K562 (cell line): ENCODE measurements at regions not wholly inside any gene's neighbourhood (a gene's known extent, or its start where the extent isn't known, plus 50 kb on each side); places are given as distances from the start of the nearest gene placed in this dataset.

Source experiments
- ATAC-seq: fragments of 200-7000 bp; cut with Tn5 transposase; 3 replicates; pipeline ENCODE4 v1.9.1; 2020; ENCODE audit warnings: moderate library complexity
- BruUV-seq: library from RNA; stranded (reverse); fragments of 400-500 nt; replicated peaks from 2 replicates; lab custom pipeline; 2021; lab: Mats Ljungman, UMichigan
- CTCF ChIA-PET: fragments of 300-600 bp; formaldehyde crosslinking; extraction: SDS; loops from one replicate; lab custom pipeline; 2021; ENCODE audit warnings: low intra/inter-chr PET ratio; lab: Yijun Ruan, JAX
- POLR2A ChIA-PET: fragments of 300-600, 350-650 bp; sonication (Branson Sonifier 250); formaldehyde crosslinking; extraction: SDS; loops from one replicate; lab custom pipeline; 2021; ENCODE audit warnings: antibody characterized with exemption, inconsistent platforms; lab: Yijun Ruan, JAX
- DNase-seq, 4 experiments: peaks; one replicate each; pipeline versions ENCODE4 v3.0.0 to v3.0.0-alpha.2; 2011 to 2018; ENCODE audit warnings: low spot score in 3 of 4, mixed read lengths in 3 of 4; ENCODE audit errors: extremely low read depth in 1 of 4
- FAIRE-seq: peaks from 2 replicates; lab custom pipeline; 2011; peaks lifted over from hg19 to GRCh38; lab: Jason Lieb, UNC
- H2AFZ ChIP-seq: 2 replicates; pipeline ENCODE4 v1.6.0; 2011; ENCODE audit warnings: low read depth, low read length, control low read depth, inconsistent platforms
- H3K27ac ChIP-seq: fragments of 200-600 bp; 3 replicates; pipeline ENCODE4 v1.8.0; 2011; ENCODE audit warnings: low read depth, mild to moderate bottlenecking, control low read depth, inconsistent platforms, low read length, moderate library complexity, mixed read lengths; ENCODE audit errors: extremely low read depth
- H3K27me3 ChIP-seq, 2 experiments: fragments of 300-600 bp in 1 of 2; 2 replicates in 1 of 2; 3 replicates in 1 of 2; pipeline versions ENCODE4 v1.6.0 to v1.8.0; 2011; ENCODE audit warnings: inconsistent platforms in 2 of 2, low read length in 2 of 2, mild to moderate bottlenecking in 1 of 2, mixed read lengths in 1 of 2, moderate library complexity in 1 of 2; ENCODE audit not compliant: control insufficient read depth in 2 of 2, insufficient read depth in 2 of 2
- H3K36me3 ChIP-seq: fragments of 300-600 bp; 3 replicates; pipeline ENCODE4 v1.8.0; 2011; ENCODE audit warnings: mild to moderate bottlenecking, low read length, inconsistent platforms; ENCODE audit not compliant: control insufficient read depth, insufficient read depth
- H3K4me1 ChIP-seq, 2 experiments: fragments of 200-600 bp in 1 of 2; replicated peaks in 1 of 2; 2 replicates in 1 of 2; 3 replicates in 1 of 2; pipeline versions ENCODE4 v1.5.1 to v1.8.0; 2011; ENCODE audit warnings: inconsistent platforms in 2 of 2, low read length in 2 of 2, mild to moderate bottlenecking in 1 of 2, mixed read lengths in 1 of 2, moderate library complexity in 1 of 2; ENCODE audit not compliant: control insufficient read depth in 2 of 2, insufficient read depth in 2 of 2
- H3K4me2 ChIP-seq: 2 replicates; pipeline ENCODE4 v1.6.1; 2011; ENCODE audit warnings: low read length, control low read depth, inconsistent platforms, mixed read lengths; ENCODE audit not compliant: insufficient read depth
- H3K4me3 ChIP-seq: fragments of 200-600 bp; sonication (generic), shearing (Covaris generic); 2 replicates; pipeline ENCODE4 v1.5.1; 2016; ENCODE audit warnings: control low read depth, inconsistent platforms
- H3K79me2 ChIP-seq: fragments of 200-600 bp; 3 replicates; pipeline ENCODE4 v1.8.0; 2011; ENCODE audit warnings: low read length, inconsistent platforms; ENCODE audit not compliant: control insufficient read depth, insufficient read depth
- H3K9ac ChIP-seq, 2 experiments: 2 replicates each; pipeline versions ENCODE4 v1.6.0 to v1.6.1; 2011; ENCODE audit warnings: low read depth in 2 of 2, low read length in 2 of 2, control low read depth in 1 of 2, inconsistent platforms in 1 of 2, mild to moderate bottlenecking in 1 of 2, mixed read lengths in 1 of 2; ENCODE audit not compliant: insufficient read depth in 1 of 2
- H3K9me1 ChIP-seq: one replicate; pipeline ENCODE4 v1.6.0; 2011; ENCODE audit warnings: inconsistent platforms, mild to moderate bottlenecking, low read length, moderate library complexity; ENCODE audit not compliant: control insufficient read depth, insufficient read depth
- H3K9me3 ChIP-seq: replicated peaks from 2 replicates; pipeline ENCODE4 v1.5.1; 2011; ENCODE audit warnings: low read depth, low read length, inconsistent platforms; ENCODE audit not compliant: control insufficient read depth, insufficient read depth
- H4K20me1 ChIP-seq: replicated peaks from 2 replicates; pipeline ENCODE4 v1.6.1; 2011; ENCODE audit warnings: low read length, inconsistent platforms, mixed read lengths; ENCODE audit not compliant: control insufficient read depth, insufficient read depth
- ESRRB ChIP-seq: fragments of 250-450 bp; sonication (Bioruptor Pico); IDR thresholded peaks from 2 replicates; pipeline ENCODE4 v1.5.0; 2020; ENCODE audit warnings: mild to moderate bottlenecking, moderate library complexity, borderline replicate concordance
- GABPA ChIP-seq: fragments of 200-800 bp; sonication (Bioruptor generic); conservative IDR thresholded peaks from 2 replicates; pipeline ENCODE4 v1.6.1; 2016; ENCODE audit warnings: low read depth, missing genetic modification characterization, missing compliant biosample characterization
- HCFC1 ChIP-seq: IDR thresholded peaks from 2 replicates; pipeline ENCODE4 v1.6.1; 2012; ENCODE audit warnings: low read depth, low read length, improper control_type of control experiment
- ID3 ChIP-seq, 2 experiments: fragments of 250-450 bp in 1 of 2; fragments of 450-650 bp in 1 of 2; sonication (Bioruptor Pico) in 1 of 2; IDR thresholded peaks; 2 replicates each; pipeline versions ENCODE4 v1.6.1 to v1.8.0; 2016 to 2021; ENCODE audit warnings: mild to moderate bottlenecking in 2 of 2, moderate library complexity in 2 of 2, missing compliant biosample characterization in 1 of 2, missing genetic modification characterization in 1 of 2
- MTA1 ChIP-seq: fragments of 450-650 bp; IDR thresholded peaks from 2 replicates; pipeline ENCODE4 v1.6.1; 2017; ENCODE audit warnings: borderline replicate concordance
- POU5F1 ChIP-seq: fragments of 150-350 bp; IDR thresholded peaks from 2 replicates; pipeline ENCODE4 v1.6.1; 2014; ENCODE audit warnings: borderline replicate concordance, low read length, low read depth, mild to moderate bottlenecking; ENCODE audit not compliant: partially characterized antibody
- PPARD ChIP-seq: fragments of 250-450 bp; sonication (Bioruptor Pico); IDR thresholded peaks from 2 replicates; pipeline ENCODE4 v1.8.0; 2022; ENCODE audit warnings: inconsistent platforms, mild to moderate bottlenecking, moderate library complexity
- PRDM10 ChIP-seq: fragments of 450-650 bp; IDR thresholded peaks from 2 replicates; pipeline ENCODE4 v1.6.1; 2018; ENCODE audit not compliant: partially characterized antibody
- TCF3 ChIP-seq: sonication (generic); formaldehyde crosslinking; IDR thresholded peaks from 2 replicates; pipeline ENCODE4 v1.4.0; 2020; ENCODE audit warnings: mild to moderate bottlenecking, missing genetic modification reagents
- ZNF23 ChIP-seq: fragments of 250-450 bp; sonication (Bioruptor Pico); IDR thresholded peaks from 2 replicates; pipeline ENCODE4 v1.4.0; 2020; ENCODE audit warnings: mild to moderate bottlenecking
- ZNF512 ChIP-seq: IDR thresholded peaks from 2 replicates; pipeline ENCODE4 v1.6.1; 2016; ENCODE audit warnings: missing genetic modification characterization, missing compliant biosample characterization
- ZNF639 ChIP-seq, 2 experiments: fragments of 200-800 bp in 1 of 2; sonication (Bioruptor generic) in 1 of 2; sonication (generic) in 1 of 2; formaldehyde crosslinking in 1 of 2; IDR thresholded peaks in 1 of 2; conservative IDR thresholded peaks in 1 of 2; 2 replicates each; pipeline versions ENCODE4 v1.5.0 to v1.6.1; 2016 to 2020; ENCODE audit warnings: missing compliant biosample characterization in 1 of 2, missing genetic modification characterization in 1 of 2, missing genetic modification reagents in 1 of 2
- ZNF696 ChIP-seq: fragments of 250-450 bp; sonication (Bioruptor Pico); conservative IDR thresholded peaks from 2 replicates; pipeline ENCODE4 v1.4.0; 2020; ENCODE audit warnings: mild to moderate bottlenecking, moderate library complexity
- WGBS: fragments of 100-300 bp; shearing (Covaris generic); methylation state at CpG from one replicate; pipeline ENCODE4 v1.1.6; 2016; ENCODE audit warnings: low coverage, mixed read lengths; ENCODE audit not compliant: insufficient coverage; ENCODE audit errors: missing lambda C conversion rate; 5-methylcytosine and 5-hydroxymethylcytosine counted together
- in situ Hi-C: fragments of 300-500 bp; cut with MboI; formaldehyde crosslinking; loops from 4 replicates; pipeline ENCODE4 v1.15.0; 2018; ENCODE audit warnings: inconsistent platforms, mixed read lengths
- intact Hi-C: fragments of 100-400 bp; cut with micrococcal nuclease; formaldehyde crosslinking; loops from 2 replicates; pipeline ENCODE4 v1.14.2; 2022

- TF ChIP-seq PRDM10 (no peak), HCFC1 (no peak), ZNF23 (CRISPR knock-in tag) (no peak), PPARD (CRISPR knock-in tag) (no peak), POU5F1 (no peak)
- TF ChIP-seq, all 486 proteins: peak for 0
These were observed 131.0 kb upstream of the DMAC1 start (continued) for GRCh38 chr9:7930613-7931012.

GRCh38 chr9:7921545-7922197 is 122.1 kb upstream of the DMAC1 start:
- POLR2A ChIA-PET = no interaction called here
- no peaks in the 10 kb centered on the region for H3K9me1 ChIP-seq
- no peaks in the 10 kb centered on the region for H3K79me2 ChIP-seq
- no peaks in the 10 kb centered on the region for H4K20me1 ChIP-seq
- in situ Hi-C loops = no loop called here
- no peaks in the 10 kb centered on the region for H3K4me1 ChIP-seq
- DNase-seq (no peak), FAIRE-seq (no peak), ATAC-seq (no peak)
- WGBS = 3% methylated on average over 6 of the region's 6 CpGs
- CTCF ChIA-PET = no interaction called here
- intact Hi-C loops = no loop called here
- no TSS peak for BruUV-seq
- H3K27me3 ChIP-seq = no peaks in the 10 kb centered on the region
- no peak overlapping the region for H3K27ac ChIP-seq
- H3K36me3 ChIP-seq = no peaks in the 10 kb centered on the region
- no peaks in the 10 kb centered on the region for H3K9me3 ChIP-seq
- no peak overlapping the region for H3K4me2 ChIP-seq
- no peak overlapping the region for H2AFZ ChIP-seq
- H3K4me3 ChIP-seq = no peak overlapping the region
- no peak overlapping the region for H3K9ac ChIP-seq
- TF ChIP-seq GABPA (tag) (no peak), ID3 (CRISPR knock-in tag; IDR thresholded peaks at IDR 0.05) (no peak), ID3 (tag; IDR thresholded peaks at IDR 0.05) (no peak), ZNF639 (CRISPR knock-in tag; conservative IDR thresholded peaks at IDR 0.05 in 1 of 2, IDR thresholded peaks at IDR 0.05 in 1 of 2) (no peak), ZNF696 (CRISPR knock-in tag) (no peak), ESRRB (CRISPR knock-in tag) (no peak), ZNF512 (tag) (no peak), TCF3 (CRISPR knock-in tag) (no peak), MTA1 (no peak)
